ENCODE measurements at regions not wholly inside any gene's neighbourhood (a gene's known extent, or its start where the extent isn't known, plus 50 kb on each side); places are given as distances from the start of the nearest gene placed in this dataset.

DNA sequence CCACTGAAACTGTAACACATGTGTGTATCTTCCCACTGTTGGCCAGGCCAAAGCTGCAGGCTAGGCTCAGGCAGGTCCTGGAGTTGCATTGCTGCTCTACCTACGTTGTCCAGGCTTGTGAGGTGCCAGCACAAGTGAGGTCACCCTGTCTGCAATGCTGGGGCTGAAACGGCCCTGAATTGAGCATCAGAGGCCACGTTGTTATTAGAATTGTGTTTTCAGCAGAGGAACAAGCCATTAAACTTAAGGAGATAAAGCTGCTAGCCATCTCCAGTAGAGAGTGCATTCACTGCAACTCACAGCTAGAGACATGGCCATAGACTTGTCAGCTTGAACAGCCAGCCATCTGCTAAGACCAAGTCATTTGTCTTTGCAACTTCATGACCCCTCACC, 191.8 kb downstream of the SEMA6A start:
- no peak overlapping the region for H2BK120ac ChIP-seq (replicated peaks; ENCODE audit: low read depth, low read length)
- no peak overlapping the region for H2AFZ ChIP-seq (ENCODE audit: low read length)
- H2BK12ac ChIP-seq (ENCODE audit: low read depth, low read length): no peak overlapping the region
- no peak overlapping the region for H4K8ac ChIP-seq (ENCODE audit: extremely low read depth, insufficient read depth, low read length)
- no peak overlapping the region for H2BK15ac ChIP-seq (ENCODE audit: low read length)
- no peaks in the 10 kb centered on the region for H4K20me1 ChIP-seq (replicated peaks in 1 of 2; ENCODE audit: control insufficient read depth in 1 of 2, insufficient read depth in 2 of 2, low read length in 2 of 2)
- no peak overlapping the region for H3K4ac ChIP-seq (replicated peaks; ENCODE audit: insufficient read length, low read depth, low read length)
- no peak overlapping the region for H3K4me3 ChIP-seq (ENCODE audit: extremely low read depth in 1 of 4, insufficient read depth in 2 of 4, low read depth in 3 of 4, low read length in 4 of 4)
- H4K91ac ChIP-seq (replicated peaks; ENCODE audit: insufficient read length, low read length): no peak overlapping the region
- no peaks in the 10 kb centered on the region for H3K27me3 ChIP-seq (replicated peaks in 1 of 4; ENCODE audit: control insufficient read depth in 3 of 4, extremely low read depth in 1 of 4, insufficient read depth in 3 of 4, low read length in 3 of 4)
- H2AK5ac ChIP-seq (ENCODE audit: low read depth, low read length): no peak overlapping the region; the same call in 1 of the 2 replicates
- no peak overlapping the region for H2BK5ac ChIP-seq (ENCODE audit: low read depth, low read length)
- H3K36me3 ChIP-seq (ENCODE audit: control insufficient read depth in 2 of 4, insufficient read depth in 4 of 4, low read length in 3 of 4): no peaks in the 10 kb centered on the region
- H3K14ac ChIP-seq (ENCODE audit: insufficient read length): no peak overlapping the region
- H3K4me2 ChIP-seq (ENCODE audit: insufficient read depth in 1 of 2, low read depth in 2 of 2, low read length in 2 of 2): no peak overlapping the region
- DNase-seq (ENCODE audit: low read depth in 1 of 2, low spot score in 2 of 2) (no peak), FAIRE-seq (no peak)
- CTCF ChIA-PET (ENCODE audit: partially characterized antibody): interaction anchor here (0.8 to 1.0 kb wide), 2 partner anchors 12 to 22 kb away, joined by 3 read pairs; no protein-coding TSS in a partner anchor
- no peak overlapping the region for H3K9ac ChIP-seq (replicated peaks in 1 of 4; ENCODE audit: extremely low read depth in 1 of 4, low read depth in 3 of 4, low read length in 3 of 4)
- no peak overlapping the region for H3K23ac ChIP-seq (ENCODE audit: insufficient read length)
- H3K23me2 ChIP-seq (ENCODE audit: low read depth, low read length): no peaks in the 10 kb centered on the region; the same call in 1 of the 2 replicates
- no peaks in the 10 kb centered on the region for H3K9me3 ChIP-seq (ENCODE audit: insufficient read depth in 2 of 2, low read depth in 1 of 2, low read length in 1 of 2)
- H2BK20ac ChIP-seq (ENCODE audit: low read length): no peak overlapping the region
- H3K18ac ChIP-seq (ENCODE audit: extremely low read depth, low read length): no peak overlapping the region
- H4K5ac ChIP-seq (ENCODE audit: insufficient read length, low read depth, low read length): no peak overlapping the region
- H3K79me2 ChIP-seq (ENCODE audit: control insufficient read depth in 1 of 2, insufficient read depth in 2 of 2, low read length in 2 of 2): no peaks in the 10 kb centered on the region
- no peaks in the 10 kb centered on the region for H3K79me1 ChIP-seq (ENCODE audit: low read depth, low read length)
- no peak overlapping the region for H3K27ac ChIP-seq (ENCODE audit: low read depth, low read length)
- POLR2A ChIA-PET (ENCODE audit: partially characterized antibody): interaction anchor here (1.4 kb wide), 1 partner anchor 13 kb away, joined by 3 read pairs; no protein-coding TSS in a partner anchor
- no peak overlapping the region for H3K56ac ChIP-seq (replicated peaks; ENCODE audit: insufficient read length, low read depth, low read length)
- 83% methylated on average over 3 of the region's 3 CpGs; no CpG with 5 or more reads in 1 of the 2 experiments for WGBS, 2 experiments (ENCODE audit: extremely low coverage in 1 of 2, insufficient coverage in 1 of 2, insufficient read length in 1 of 2, insufficient replicate concordance in 2 of 2, low coverage in 1 of 2, low lambda C conversion rate in 2 of 2, missing lambda C conversion rate in 1 of 2)
- TF ChIP-seq TEAD4 (IDR thresholded peaks at IDR 0.05; ENCODE audit: low read depth, low read length) (no peak), JUND (IDR thresholded peaks at IDR 0.05; ENCODE audit: low read length) (no peak), HDAC6 (IDR thresholded peaks at IDR 0.05; ENCODE audit: low read depth, low read length) (no peak), YY1 (IDR thresholded peaks at IDR 0.05; ENCODE audit: low read depth, low read length) (no peak), CBX5 (IDR thresholded peaks at IDR 0.05; ENCODE audit: low read depth, low read length) (no peak), SIN3A (conservative IDR thresholded peaks at IDR 0.05 in 1 of 2, IDR thresholded peaks at IDR 0.05 in 1 of 2; ENCODE audit: low read depth in 1 of 2, low read length in 2 of 2) (no peak), TAF7 (optimal IDR thresholded peaks at IDR 0.05; ENCODE audit: borderline replicate concordance, low read depth, low read length) (no peak), KDM1A (IDR thresholded peaks at IDR 0.05; ENCODE audit: borderline replicate concordance, low read length) (no peak), NANOG (IDR thresholded peaks at IDR 0.05; ENCODE audit: insufficient read depth, low read depth, low read length, poor library complexity, severe bottlenecking) (no peak), POU5F1 (IDR thresholded peaks at IDR 0.05; ENCODE audit: low read depth, low read length) (no peak), EZH2 (IDR thresholded peaks at IDR 0.05; ENCODE audit: low read depth, low read length, severe bottlenecking) (no peak), RNF2 (IDR thresholded peaks at IDR 0.05; ENCODE audit: borderline replicate concordance, low read depth, low read length, missing control alignments, poor library complexity, severe bottlenecking) (no peak)
- H3K4me1 ChIP-seq (replicated peaks in 1 of 4; ENCODE audit: control insufficient read depth in 3 of 4, insufficient read depth in 4 of 4, low read length in 3 of 4): peaks cover 0 to 2% (median 0%) of the 10 kb centered on the region in 4 experiments; a peak in 1 of 7 replicates

Data from H1 (cell line).